A673 (cell line): ENCODE measurements at regions not wholly inside any gene's neighbourhood (a gene's known extent, or its start where the extent isn't known, plus 50 kb on each side); places are given as distances from the start of the nearest gene placed in this dataset.

Source experiments
- EZH2 ChIP-seq: fragments of 200-600 bp; sonication (generic); IDR thresholded peaks from 2 replicates; pipeline ENCODE4 v1.6.1; 2017; ENCODE audit warnings: borderline replicate concordance, low read depth, mild to moderate bottlenecking, mixed read lengths, antibody characterized with exemption, low read length; ENCODE audit not compliant: poor library complexity, severe bottlenecking
- TF ChIP-seq, protein P1 (sequence below): fragments of 300-800, 200-600 bp; sonication (generic); conservative IDR thresholded peaks from 2 replicates; pipeline ENCODE4 v1.5.1; 2017; ENCODE audit warnings: low read depth, mild to moderate bottlenecking, antibody characterized with exemption, low read length, moderate library complexity, mixed read lengths

DNA sequence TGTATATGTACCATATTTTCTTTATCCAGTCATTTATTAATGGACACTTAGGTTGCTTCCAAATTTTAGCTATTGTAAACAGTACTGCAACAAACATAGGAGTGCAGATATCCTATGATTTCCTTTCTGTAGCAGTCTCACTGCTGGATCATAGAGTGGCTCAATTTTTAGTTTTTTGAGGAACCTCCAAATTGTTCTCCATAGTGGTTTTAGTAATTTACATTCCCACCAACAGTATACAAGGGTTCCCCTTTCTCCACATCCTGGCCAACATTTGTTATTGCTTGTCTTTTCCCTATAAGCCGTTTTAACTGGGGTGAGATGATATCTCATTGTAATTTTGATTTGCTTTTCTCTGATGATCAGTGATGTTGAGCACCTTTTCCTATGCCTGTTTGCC lies 114.3 kb downstream of the TMEM17 start:
- TF ChIP-seq, protein P1, sequence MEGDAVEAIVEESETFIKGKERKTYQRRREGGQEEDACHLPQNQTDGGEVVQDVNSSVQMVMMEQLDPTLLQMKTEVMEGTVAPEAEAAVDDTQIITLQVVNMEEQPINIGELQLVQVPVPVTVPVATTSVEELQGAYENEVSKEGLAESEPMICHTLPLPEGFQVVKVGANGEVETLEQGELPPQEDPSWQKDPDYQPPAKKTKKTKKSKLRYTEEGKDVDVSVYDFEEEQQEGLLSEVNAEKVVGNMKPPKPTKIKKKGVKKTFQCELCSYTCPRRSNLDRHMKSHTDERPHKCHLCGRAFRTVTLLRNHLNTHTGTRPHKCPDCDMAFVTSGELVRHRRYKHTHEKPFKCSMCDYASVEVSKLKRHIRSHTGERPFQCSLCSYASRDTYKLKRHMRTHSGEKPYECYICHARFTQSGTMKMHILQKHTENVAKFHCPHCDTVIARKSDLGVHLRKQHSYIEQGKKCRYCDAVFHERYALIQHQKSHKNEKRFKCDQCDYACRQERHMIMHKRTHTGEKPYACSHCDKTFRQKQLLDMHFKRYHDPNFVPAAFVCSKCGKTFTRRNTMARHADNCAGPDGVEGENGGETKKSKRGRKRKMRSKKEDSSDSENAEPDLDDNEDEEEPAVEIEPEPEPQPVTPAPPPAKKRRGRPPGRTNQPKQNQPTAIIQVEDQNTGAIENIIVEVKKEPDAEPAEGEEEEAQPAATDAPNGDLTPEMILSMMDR, result no peak
- TF ChIP-seq EZH2, result no peak
